ENCODE measurements at regions not wholly inside any gene's neighbourhood (a gene's known extent, or its start where the extent isn't known, plus 50 kb on each side); places are given as distances from the start of the nearest gene placed in this dataset.

DNA sequence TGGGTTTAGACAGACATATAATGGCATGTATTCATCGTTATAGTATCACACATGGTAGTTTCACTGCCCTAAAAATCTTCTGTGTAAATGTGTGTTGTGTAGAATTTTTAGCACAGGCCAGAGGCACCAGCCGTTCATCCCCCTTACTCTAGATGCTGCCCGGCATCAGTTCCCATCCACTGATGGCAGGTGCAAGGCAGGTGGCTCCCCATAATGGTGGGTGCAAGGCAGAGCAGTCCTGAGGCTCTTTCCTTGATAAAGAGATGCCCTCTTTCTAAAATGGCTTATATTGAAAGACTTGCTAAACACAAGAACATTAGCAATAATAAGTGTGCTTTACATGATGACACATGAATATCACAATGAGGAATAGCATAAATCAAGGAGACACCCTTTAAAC is 508.5 kb downstream of the EPHA4 start:
- DNase-seq (ENCODE audit: low spot score) = no peak

DNA sequence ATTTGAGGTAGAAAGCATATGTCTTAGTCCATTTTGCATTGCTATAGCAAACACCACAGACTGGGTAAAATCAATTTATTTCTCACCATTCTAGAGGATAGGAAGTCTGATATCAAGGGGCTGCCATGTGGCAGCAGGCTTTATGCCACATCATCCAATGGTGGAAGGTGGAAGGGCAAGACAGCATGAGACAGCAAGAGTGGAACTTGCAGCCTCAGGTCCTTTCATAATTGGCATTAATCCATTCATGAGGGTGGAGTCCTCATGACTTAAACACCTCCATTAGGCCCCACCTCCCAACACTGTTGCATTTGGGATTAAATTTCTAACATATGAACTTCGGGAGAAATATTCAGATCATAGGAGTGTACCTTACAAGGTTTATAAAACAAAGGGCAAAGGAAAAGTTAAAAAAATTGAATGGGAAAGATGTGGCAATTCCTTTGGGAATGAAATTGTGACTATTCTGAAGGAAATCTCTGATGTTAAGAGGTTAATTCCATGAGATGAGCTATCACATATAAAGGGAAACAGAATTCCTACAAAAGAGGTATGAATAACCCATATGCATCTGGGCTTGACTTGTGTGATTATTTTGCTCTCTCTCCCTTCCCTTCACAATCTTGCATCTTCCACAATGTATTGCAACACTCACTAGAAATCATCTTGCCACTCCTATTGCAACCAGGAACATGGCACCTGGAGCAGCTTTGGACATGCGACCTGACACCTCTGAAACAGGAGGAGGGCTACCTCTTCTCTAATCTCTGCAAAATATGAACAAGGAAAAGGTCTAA is 507.8 kb downstream of the EPHA4 start:
- DNase-seq (ENCODE audit: low spot score) = no peak

DNA sequence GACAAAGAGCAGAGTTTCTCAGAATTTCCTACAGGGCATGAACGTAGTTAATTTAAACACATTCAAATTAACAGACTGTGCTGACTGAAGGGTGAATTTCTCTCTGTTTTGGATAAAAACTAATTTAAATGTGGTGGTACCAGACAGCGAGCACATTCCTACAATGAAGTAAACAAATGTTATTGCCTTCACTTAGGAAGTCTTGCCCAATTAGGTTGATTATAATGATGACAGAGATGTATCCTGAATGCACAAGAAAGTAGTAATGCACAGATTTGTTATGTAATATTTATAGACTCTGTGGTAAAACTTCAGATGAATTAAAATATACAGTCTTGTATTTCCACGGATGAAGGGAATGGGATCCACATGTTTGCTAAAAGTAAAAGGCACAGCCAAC is 507.2 kb downstream of the EPHA4 start:
- no peak for DNase-seq (ENCODE audit: low spot score)

DNA sequence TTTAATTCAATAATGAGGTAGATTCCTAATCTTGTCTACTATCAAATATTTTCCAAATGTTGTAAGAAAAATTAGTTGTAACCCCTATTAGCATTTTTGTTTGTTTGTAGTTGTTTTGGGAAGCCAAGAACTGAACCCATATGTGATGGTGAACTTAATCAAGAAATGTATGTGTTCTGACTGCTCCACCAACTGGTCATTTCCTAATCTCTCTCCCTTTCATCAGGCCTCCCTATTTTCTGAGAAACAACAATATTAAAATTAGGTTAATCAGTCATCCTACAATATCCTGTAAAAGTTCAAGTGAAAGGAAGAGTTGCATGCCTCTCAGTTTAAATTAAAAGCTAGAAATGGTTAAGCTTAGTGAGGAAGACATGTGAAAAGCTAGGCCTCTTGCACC is 504.0 kb downstream of the EPHA4 start:
- DNase-seq (ENCODE audit: low spot score) = no peak

DNA sequence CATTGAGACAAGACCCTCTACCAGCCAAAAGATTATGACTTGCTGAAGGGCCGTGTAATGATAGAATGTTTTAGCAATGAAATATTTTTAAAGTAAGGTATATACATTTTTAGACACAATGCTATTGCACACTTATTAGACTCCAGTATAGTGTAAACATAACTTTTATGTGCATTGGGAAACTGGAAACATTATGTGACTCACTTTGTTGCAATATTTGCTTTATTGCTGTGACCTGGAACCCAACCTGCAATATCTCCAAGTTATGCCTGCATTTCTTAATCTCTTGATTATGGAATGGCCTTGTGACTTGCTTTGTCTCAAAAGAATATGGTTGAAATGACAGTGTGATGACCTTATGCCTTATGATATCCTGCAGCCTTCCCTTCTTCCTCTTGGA is 502.0 kb downstream of the EPHA4 start:
- no peak for DNase-seq (ENCODE audit: low spot score)

DNA sequence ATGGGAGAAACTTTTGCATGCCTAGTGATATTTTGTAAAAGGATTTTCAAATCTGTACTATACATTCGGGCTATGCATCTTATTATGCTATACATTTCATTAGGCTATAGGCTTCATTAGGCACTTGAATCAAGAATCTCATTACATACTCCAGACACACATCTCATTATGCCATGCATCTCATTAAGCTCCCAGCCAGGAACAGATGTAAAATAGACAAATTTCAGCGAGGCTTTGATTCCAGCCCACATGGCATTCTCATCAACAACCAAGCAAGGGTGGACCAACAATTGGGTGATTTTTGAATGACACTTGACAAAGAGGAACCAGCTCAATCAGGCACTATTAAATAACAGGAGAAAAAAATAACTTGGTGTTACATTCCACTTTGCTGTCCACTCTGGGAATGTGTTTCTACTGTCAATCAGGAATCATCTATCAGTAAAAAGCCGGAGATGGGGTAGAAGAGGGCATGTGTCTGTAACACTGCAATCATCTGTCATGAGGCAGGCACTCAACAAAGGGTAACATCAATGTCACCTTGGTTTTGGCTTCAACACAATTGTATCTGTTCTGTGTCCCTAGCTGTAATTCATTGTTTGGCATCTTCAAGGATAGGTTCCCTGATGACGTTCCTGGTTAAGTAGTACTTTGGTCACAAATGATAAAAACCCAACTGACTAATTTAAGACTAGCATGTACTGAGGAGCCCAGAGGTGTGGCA is 498.6 kb downstream of the EPHA4 start:
- no peak for DNase-seq (ENCODE audit: low spot score)

DNA sequence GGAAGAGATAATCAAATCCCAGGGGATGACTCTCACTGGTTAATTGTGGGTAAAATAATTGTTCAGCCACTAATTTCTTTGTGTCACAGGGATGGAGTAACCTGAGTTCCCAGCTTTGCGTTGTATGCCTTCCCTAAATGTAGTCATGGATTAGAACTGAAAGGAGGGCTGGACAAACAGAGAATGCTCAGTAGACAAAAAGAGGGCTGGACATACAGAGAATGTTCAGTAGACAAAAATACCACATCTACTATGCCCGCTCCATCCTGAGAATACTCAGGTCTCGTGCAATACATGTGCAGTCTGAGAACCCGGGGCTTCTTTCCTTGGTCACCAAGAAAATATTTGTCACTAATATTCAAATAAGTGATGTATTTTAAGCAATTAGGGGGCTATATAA is 497.9 kb downstream of the EPHA4 start:
- no peak for DNase-seq (ENCODE audit: low spot score)

DNA sequence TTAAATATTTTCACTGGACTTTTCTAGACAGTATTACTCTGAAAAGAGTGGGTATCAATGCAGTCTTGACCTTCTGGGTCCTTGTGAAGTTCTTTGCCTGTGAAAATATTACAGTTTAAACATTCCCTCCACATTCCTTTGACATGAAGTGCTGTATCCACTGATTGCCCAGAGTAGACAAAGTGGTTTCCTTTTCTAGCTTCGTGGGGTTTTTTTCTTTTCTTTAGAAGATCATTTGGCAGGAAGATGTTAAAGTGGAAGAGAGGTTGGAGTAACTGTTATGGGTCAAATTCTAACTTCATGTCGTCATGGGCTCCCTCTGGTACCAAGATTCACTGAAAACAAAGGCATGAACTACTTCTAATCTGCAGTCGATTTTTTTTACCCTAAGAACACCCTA is 496.9 kb downstream of the EPHA4 start:
- DNase-seq (ENCODE audit: low spot score) = no peak

DNA sequence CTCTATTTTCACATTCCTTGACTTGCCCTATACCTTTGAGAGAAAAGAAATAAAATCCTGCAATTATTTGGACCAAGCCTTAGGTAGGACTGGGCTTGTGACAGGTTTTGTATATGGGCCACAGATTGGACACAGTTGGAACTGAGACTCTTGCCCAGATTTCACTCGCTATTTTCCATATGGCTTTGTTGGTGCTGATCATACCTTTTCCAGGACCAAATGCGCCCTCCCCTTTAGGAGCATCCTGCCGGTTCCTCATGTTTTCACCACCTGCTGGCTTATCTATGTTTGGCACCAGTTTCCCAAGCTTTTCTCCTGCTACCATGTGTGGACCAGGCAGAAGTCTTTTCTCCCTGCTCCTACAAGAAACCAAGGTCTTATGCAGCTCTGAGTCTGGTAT is 494.9 kb downstream of the EPHA4 start:
- no peak for DNase-seq (ENCODE audit: low spot score)

DNA sequence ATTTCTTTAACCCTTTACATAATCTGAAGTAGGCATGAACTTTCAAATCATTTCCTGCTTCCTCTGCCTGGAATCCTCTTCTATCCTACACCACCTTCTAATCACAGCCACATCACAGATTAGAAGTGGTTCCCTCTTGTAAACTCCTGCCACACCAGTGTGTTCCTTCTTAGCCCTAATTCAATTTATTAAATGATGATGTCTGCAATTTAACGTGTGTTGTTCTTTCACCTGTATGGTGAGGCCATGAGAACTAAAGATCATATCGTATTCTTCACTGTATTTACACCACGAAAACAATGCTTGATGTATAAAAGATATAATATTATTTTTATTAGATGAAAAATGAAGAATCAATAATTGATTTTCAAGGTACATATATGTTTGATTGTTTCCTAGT is 494.3 kb downstream of the EPHA4 start:
- DNase-seq (ENCODE audit: low spot score) = no peak

DNA sequence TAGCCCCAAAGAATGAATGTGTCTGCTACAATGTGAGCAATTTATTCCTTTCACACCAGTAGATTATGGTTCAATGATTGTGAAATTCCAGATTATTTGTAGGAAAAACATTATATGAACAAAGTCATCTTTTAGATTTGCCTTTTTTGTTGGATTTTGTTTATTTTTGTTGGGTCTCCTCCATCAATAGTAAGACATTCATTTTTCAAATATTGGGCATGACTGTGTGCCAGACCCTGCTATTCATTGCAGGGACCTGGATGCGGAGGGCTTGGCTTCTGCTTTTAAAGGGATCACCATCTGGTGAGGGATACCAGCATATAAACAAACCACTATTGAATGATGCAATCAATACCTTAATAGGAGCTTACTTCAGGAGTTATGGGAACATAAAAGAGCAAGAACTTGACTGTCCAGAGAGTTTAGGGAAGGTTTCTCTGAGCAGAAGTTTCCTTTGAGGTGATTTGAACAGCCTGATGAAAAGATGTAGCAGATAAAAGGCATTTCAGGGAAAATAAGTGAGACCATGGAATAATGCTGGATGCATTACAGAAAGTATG is 486.7 kb downstream of the EPHA4 start:
- DNase-seq (ENCODE audit: low spot score) = no peak

DNA sequence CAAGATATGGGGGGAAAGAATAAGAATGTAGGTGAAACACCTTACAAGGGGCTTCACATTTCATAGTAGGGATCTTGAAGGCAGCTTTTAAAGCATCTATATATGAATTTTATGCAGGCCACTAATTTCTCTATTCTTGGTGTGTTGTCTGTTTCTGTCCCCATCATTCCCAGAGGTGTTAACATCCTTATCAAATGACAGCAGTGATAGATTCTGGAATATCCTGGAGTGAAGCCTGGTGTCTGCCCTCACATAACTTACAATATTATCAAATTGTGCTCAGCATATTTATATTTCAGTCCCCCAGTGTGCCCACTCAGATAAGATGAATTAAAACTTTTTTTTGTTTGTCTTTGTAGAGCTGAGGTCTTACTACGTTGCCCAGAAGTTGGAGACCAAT is 486.2 kb downstream of the EPHA4 start:
- no peak for DNase-seq (ENCODE audit: low spot score)

DNA sequence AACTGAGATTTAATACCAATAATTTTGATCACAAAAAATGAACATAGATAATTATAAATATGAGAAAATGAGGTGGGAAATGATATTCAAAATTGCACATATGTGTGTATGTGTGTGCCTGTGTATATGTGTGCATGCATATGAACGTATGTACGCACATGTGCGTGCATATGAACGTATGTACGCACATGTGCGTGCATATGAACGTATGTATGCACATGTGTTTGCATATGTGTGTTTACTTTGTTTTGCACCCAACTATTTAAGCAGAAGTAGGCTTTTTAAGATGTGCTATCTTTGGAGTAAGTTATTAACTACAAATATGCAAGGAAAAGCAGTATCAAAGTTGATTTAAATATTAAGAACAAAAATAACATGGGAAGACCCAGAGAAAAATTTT is 484.3 kb downstream of the EPHA4 start:
- DNase-seq (ENCODE audit: low spot score) = no peak

DNA sequence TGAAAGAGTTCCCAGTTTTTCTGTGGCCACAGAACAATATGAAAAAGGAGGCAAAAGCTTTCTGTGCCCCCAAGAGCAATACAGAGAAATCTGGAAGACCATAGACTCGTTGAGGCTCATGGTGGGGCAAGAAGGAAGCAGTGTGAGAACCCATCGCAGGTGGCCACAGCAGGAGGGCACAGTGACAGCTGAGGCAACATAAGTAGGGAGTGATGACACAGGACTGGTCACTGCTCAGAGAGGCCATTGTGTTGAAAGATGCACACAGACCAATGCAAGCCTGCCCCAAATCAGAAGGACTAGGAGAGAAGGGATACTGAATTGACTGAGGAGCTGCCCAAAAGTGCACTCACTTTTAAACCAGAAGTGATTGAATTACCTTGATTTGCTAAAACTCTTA is 483.6 kb downstream of the EPHA4 start:
- DNase-seq (ENCODE audit: low spot score) = no peak

DNA sequence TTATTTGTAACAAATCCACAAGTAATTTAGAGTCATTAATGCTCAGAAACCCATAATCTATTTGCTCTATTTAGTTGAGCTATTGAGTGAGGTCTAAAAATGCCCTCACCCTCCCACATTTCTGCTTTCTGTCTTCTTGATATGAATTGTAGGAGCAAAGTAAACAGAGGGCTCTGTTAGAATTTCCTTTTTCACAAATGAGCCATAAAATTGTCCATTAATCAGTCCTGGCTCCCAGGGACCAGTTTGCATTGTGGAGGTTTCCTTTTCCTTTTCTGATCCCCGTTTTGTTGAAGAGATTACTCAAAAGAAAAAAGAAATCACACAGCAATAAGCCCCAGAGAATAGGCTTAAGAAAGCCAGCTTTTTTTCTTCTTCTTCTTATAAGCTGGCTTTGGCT is 476.7 kb downstream of the EPHA4 start:
- DNase-seq (ENCODE audit: low spot score) = no peak

DNA sequence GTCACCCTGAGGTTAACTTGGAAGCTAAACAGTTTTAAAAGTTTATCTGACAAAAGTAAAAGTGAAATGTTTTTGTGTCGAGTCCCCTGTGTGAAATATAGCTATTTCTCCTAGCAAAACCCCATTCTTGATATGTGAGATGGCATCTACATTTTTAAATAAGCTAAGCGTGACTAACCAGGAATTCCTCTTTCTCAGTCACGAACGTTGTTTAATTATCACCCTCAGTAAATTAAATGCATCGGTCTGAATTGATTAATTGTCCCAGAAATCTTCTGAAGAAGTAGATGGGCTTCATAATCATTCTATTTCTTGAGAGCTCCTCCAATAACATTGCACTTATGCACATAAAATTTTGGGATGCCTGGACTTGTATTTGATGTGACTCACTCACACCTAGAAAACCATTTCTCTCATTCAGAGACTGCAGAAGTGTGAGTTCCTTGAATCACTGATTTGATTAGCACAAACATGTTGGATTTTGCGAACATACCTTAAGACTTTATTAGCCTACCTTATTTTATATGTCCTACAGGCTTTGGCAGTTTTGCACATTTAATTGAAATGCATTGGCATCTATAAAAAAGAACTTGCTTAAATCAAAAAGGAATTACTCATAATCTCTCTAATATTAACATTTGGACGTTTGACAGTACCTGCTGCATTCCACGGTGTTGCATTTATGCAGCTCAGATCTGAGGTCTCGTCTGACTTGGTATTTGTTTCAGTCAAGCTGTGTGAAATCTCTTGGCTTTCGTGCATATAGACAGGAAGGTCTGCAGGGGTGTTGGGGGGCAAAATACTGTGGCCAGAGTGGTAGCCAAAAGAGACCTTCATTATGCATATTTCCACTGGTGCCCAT is 475.2 kb downstream of the EPHA4 start:
- DNase-seq (ENCODE audit: low spot score) = no peak

DNA sequence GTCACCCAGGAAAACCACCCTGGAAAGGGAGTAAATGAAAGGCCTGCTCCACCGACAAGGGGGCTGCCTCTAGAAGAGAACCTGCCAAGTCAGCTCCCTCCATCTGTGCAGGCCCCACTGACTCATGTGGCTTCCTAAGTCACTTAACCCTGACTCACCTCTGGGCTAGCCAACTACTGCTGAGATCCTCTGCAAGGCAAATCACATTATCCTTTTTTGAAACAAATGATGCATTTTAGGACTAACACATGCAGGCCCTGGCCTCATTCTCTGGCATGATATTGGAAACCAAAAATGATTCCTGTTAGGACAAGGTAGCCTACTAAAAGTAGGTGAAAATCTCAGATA is 474.6 kb downstream of the EPHA4 start:
- no peak for DNase-seq (ENCODE audit: low spot score)

DNA sequence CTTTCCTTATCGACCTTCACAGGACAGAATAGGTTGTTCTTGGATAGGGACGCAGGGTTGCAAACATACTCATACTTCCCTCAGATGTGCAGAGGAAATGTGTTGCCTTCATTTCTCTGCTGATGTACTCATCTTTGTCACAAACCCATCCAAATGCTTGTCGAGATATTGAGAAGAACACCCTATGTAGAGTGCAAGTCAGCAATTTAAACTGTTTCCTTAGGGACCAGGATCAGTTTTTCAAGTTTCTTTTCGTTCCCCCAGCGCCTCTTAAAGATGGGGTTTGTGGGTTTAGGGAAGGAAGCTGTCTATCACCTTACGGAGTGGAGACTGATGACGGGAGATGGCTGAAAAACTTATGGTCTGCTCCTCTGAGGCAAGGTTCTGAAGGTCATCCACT is 474.2 kb downstream of the EPHA4 start:
- DNase-seq (ENCODE audit: low spot score) = no peak

DNA sequence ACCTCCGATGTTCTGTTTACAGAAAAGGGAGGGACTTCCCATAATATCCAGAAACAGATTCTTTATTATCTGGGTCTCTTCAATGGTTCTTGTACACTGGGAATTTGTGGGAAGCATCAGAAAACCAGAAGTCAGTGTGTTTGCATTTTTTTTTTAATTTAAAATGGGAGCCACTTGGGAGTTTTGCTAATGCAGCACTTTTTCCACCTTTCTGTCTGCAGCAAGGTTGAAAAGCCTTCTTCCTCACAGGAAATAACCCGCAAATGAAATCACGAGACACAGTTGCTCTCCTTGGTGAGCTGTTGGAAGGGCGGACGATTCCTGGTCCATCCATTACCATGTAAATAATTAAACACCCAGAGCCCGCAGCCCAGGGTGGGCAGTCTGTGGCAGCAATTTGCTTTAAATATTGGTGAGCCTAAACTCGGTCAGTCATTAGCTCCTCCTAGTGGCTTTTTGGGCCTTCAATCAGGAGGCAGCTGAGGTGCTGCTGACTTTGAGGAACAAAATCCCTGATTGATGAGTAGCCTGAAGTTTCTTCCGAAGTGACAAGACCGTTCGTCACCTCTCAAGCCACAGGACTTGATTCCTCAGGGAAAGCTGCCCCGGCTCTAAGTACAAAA is 471.5 kb downstream of the EPHA4 start:
- no peak for DNase-seq (ENCODE audit: low spot score)

DNA sequence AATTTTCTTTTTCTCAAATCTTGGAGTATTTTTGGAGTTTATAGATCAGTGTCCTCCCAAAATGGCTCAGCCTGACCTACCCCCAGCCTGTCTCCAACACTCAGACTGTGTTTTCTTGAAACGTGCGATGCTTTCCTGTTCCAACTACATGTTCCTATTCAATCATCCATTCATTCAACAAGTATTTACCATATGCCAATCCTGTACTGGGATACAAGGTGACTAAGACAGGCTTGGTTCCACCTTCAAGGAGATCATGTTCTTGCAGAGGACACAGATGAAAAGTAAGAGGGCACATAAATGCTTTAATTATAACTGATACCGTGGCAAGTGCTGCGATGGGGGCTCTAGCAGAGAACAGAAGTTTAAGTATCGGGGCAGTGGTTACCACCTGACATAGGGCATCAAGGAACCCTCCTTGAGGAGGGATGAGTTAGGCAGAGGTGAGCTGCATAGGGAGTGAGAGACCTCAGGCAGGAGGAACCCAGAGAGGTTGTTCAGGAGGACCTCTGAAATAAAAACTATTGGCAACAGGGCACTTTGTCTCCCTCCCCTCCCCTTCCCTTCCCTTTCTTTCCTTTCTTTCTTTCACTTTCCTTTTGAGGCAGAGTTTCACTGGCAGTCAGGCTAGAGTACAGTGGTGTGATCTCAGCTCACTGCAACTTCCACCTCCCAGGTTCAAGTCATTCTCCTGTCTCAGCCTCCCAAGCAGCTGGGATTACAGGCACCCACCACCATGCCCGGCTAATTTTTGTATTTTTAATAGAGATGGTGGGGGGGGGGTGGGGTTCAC is 469.0 kb downstream of the EPHA4 start:
- no peak for DNase-seq (ENCODE audit: low spot score)

DNA sequence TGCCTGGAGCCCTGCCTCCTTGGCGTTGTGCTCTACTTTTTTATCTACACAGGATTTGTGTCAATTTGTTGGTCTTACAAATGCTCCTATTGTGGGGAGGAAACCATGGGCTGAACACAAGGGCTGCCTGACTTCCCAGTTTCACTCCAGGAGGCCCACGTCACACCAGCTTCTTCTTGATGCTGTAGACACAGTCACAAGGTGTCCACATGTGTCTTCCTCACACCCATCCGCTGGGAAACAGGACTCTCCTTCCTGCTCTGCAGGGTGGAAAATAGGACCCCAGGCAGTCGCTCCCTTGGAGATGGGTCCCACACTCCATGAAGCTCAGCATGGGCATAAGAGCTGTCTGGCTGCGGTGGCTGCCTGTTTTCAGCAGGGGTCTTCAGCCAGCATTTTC is 468.2 kb downstream of the EPHA4 start:
- DNase-seq (ENCODE audit: low spot score) = no peak

Measured in COLO829 (cell line).